ENCODE measurements at regions not wholly inside any gene's neighbourhood (a gene's known extent, or its start where the extent isn't known, plus 50 kb on each side); places are given as distances from the start of the nearest gene placed in this dataset.
"Not testable (repeated sequence)": the region's sequence is repeated elsewhere in the genome, so short reads cannot be mapped to it uniquely, and the experiment has no call there.

DNA sequence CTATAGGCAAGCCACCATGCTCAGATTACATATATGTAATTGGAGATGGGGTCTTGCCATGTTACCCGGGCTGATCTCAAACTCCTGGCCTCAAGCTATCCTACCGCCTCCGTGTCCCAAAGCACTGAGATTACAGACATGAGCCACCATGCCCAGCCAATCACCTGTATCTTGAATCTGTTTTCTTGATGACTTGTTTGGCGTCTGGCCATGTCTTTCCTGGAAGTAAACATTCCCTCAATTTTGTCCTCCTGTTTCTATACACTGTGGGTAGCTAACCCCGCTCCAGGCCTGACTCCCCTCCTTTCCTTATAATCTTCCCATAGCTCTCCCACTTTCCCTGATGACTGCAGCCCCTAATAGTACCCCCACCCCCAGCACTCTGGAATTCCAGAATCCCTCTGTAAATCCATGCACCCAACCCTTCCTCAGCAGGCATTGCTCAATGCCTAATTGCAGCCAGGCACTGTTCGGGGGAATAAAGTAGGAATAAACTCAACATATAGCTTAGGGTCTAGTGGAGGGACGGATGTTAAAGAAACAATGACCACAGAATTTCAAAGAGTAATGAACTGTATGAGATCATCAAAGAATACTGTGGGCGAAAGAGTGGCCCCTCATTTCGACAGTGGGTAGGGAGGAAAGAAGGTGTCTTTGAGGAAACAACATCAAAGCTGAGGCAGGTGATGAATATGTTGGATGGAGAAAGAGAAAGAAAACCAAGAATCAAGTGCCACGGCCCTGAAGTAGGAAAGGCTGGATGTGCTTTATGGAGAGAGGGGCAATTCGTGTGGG is 161.5 kb downstream of the ADSS2 start:
- H3K4me1 Mint-ChIP-seq = no peaks in the 10 kb centered on the region
- peaks cover 0 to 4% of the 10 kb centered on the region in 2 donors for H3K36me3 Mint-ChIP-seq
- peak overlapping the region in 2 of 6 donors; percentile 11 to 62 for H3K27ac Mint-ChIP-seq
- DNase-seq (no peak), ATAC-seq (ENCODE audit: low read depth in 2 of 2) (no peak)
- no peak overlapping the region for H3K4me3 Mint-ChIP-seq
- H3K27me3 Mint-ChIP-seq = peaks cover 0 to 26% (median 11%) of the 10 kb centered on the region in 3 donors
- H3K9me3 Mint-ChIP-seq = peaks cover 0 to 8% (median 6%) of the 10 kb centered on the region in 7 donors

DNA sequence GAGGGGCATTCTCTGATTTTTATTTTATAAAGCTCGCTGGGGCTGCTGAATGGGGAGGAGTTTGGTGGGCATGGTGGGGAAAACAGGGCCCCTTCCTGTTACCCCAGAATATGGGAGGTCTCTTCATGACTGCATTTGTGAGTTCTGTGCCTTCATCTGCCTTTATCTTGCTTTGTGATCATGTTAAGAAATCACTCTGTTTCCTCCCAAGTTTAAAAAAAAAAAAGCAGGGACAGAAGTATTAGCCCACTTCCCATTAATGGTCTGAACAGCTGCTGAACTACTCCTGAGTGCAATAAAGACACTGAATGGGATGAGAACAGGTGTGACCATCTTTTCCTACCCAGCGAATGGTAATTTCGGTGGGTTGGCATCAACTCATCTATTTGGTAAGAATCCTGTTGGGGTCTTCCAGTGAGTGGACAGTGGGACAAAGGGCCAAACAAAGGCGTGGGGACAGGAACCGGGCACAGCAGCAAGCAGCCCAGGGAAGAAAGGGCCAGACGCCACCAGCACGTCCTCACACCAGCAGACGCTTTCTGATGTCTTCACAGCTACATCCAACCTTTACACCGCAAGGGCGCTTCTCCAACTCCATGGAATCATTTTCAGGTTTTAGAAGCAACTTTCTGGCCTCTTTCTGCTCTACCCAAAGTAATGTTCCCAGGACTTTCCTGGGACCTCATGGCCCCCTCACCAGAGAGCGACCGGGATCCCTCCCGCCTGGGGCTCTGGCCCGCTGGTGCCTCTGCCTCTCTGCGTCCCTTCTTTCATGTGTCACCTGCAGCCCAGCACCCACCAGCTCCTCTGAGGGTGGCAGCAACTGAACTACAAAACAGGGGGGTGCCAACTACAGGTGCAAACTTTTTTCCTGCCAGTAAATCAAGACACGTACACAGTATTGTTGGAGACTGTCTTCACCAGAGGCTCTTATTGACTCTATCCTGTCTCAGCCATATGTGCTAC is 160.2 kb downstream of the ADSS2 start:
- ATAC-seq (ENCODE audit: low read depth in 2 of 2) (no peak), DNase-seq (no peak)
- Mint-ChIP-seq H3K36me3 (peaks cover 0 to 4% of the 10 kb centered on the region in 2 donors), H3K4me1 (no peaks in the 10 kb centered on the region), H3K4me3 (no peak overlapping the region), H3K27ac (peak overlapping the region in 1 of 6 donors; percentile 60), H3K9me3 (peaks cover 0 to 8% (median 6%) of the 10 kb centered on the region in 7 donors), H3K27me3 (peaks cover 0 to 26% (median 9%) of the 10 kb centered on the region in 3 donors)

DNA sequence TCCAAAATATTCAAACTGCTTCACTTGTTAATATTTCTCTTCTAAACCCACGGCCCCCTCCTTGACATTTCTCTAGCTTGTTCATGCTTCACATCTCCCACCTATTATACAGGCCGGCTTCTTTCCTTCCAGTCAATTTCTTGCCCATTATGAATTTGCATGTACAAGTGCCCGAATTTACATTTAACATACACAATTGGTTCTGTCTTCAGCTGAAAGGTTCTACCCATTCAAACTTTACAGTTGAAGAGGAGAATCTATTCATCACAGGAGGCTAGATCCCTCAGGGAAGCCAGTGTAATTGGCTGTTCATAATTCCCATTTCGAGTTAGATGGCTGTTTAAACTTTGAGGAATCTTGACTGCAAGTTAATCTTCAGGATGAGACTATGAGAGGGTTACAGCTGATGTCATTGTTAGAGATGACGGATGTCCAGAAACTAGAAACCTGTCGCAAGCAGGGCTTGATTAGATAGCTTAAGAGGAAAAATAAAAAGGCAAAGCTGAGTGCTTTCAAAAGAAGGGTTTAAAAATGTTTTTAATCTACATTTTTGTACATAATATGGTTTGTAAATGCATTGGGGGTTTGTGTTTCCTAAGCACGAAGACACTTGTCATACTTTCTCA is 157.0 kb downstream of the ADSS2 start:
- Mint-ChIP-seq H3K9me3 (no peaks in the 10 kb centered on the region), H3K4me1 (peaks cover 9 to 19% (median 10%) of the 10 kb centered on the region in 3 donors), H3K27me3 (peaks cover 0 to 17% (median 9%) of the 10 kb centered on the region in 3 donors), H3K4me3 (no peak overlapping the region), H3K27ac (peak overlapping the region in 1 of 6 donors; percentile 35), H3K36me3 (no peaks in the 10 kb centered on the region)
- ATAC-seq (ENCODE audit: low read depth in 2 of 2) (no peak), DNase-seq (no peak)

- Mint-ChIP-seq H3K36me3 (no peaks in the 10 kb centered on the region), H3K9me3 (no peaks in the 10 kb centered on the region), H3K27me3 (peaks cover 0 to 8% (median 4%) of the 10 kb centered on the region in 3 donors), H3K27ac (peak overlapping the region in 3 of 6 donors; percentile 26 to 66 (median 51)), H3K4me1 (peaks cover 9 to 24% (median 10%) of the 10 kb centered on the region in 3 donors), H3K4me3 (no peak overlapping the region)
- DNase-seq (no peak), ATAC-seq (ENCODE audit: low read depth in 2 of 2) (no peak)
Observed at GRCh38 chr1:244296003-244296402, 155.7 kb downstream of the ADSS2 start.

- no peaks in the 10 kb centered on the region for H3K36me3 Mint-ChIP-seq
- peaks cover 0 to 8% (median 4%) of the 10 kb centered on the region in 3 donors for H3K27me3 Mint-ChIP-seq
- DNase-seq = no peak
- ATAC-seq (ENCODE audit: low read depth in 2 of 2) = no peak
- H3K27ac Mint-ChIP-seq = peak overlapping the region in 4 of 6 donors; percentile 12 to 77 (median 58)
- H3K4me1 Mint-ChIP-seq = peaks cover 9 to 27% (median 10%) of the 10 kb centered on the region in 3 donors
- H3K4me3 Mint-ChIP-seq = no peak overlapping the region
- H3K9me3 Mint-ChIP-seq = no peaks in the 10 kb centered on the region
Observed at GRCh38 chr1:244296447-244296846, 155.3 kb downstream of the ADSS2 start.

DNA sequence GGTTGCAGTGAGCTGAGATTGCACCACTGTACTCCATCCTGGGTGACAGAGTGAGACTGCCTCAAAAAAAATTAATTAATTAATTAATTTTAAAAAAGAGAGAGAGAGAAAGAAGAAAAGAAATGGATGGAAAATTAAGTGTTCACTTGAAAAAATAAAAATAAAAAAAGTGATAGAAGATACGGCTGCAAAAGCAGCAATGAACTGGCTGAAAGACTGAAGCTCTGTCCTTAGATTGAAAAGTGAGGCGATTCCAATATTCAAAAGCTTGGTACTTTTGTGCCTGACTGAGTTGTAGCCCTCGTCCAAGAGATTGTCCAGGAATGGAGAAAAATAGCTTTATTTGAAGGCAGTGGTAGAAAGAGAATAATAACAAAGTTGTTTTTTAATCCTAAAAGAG is 154.6 kb downstream of the ADSS2 start:
- no peak for ATAC-seq (ENCODE audit: low read depth in 2 of 2)
- H3K4me1 Mint-ChIP-seq = peaks cover 9 to 27% (median 10%) of the 10 kb centered on the region in 3 donors

GRCh38 chr1:244297616-244298015 is 154.1 kb downstream of the ADSS2 start:
- no peaks in the 10 kb centered on the region for H3K9me3 Mint-ChIP-seq
- DNase-seq (no peak), ATAC-seq (ENCODE audit: low read depth in 2 of 2) (no peak)
- H3K27ac Mint-ChIP-seq = peak overlapping the region in 1 of 6 donors; percentile 23
- peaks cover 9 to 27% (median 10%) of the 10 kb centered on the region in 3 donors for H3K4me1 Mint-ChIP-seq
- H3K4me3 Mint-ChIP-seq = peak overlapping the region in 5 of 8 donors; percentile 30 to 73 (median 50)
- peaks cover 0 to 1% (median 0%) of the 10 kb centered on the region in 3 donors for H3K27me3 Mint-ChIP-seq
- H3K36me3 Mint-ChIP-seq = no peaks in the 10 kb centered on the region

More for the DNA sequence above, 154.6 kb downstream of the ADSS2 start:
- Mint-ChIP-seq H3K27ac (peak overlapping the region in 2 of 6 donors; percentile 10 to 69), H3K27me3 (peaks cover 0 to 4% (median 0%) of the 10 kb centered on the region in 3 donors), H3K9me3 (no peaks in the 10 kb centered on the region), H3K36me3 (no peaks in the 10 kb centered on the region), H3K4me3 (peak overlapping the region in 1 of 8 donors; percentile 12)
- DNase-seq = no peak

DNA sequence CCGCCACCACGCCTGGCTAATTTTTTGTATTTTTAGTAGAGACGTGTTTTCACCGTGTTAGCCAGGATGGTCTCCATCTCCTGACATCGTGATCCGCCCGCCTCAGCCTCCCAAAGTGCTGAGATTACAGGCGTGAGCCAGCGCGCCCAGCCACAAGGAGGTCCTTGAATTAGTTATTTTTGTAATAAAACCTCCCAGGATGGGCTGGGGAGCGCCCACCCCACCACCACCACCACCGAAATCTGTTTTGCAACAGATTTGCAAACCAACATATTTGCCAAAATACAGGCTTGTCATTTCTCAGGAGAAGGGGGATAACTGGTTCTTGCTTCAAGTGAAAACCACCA is 151.7 kb downstream of the ADSS2 start:
- not testable (repeated sequence) for H3K27me3 Mint-ChIP-seq; H3K36me3 Mint-ChIP-seq; DNase-seq; ATAC-seq (ENCODE audit: low read depth in 2 of 2); H3K9me3 Mint-ChIP-seq
- peak overlapping the region in 7 of 8 donors; percentile 73 to 98 (median 94) for H3K4me3 Mint-ChIP-seq
- peaks cover 10 to 27% (median 14%) of the 10 kb centered on the region in 3 donors for H3K4me1 Mint-ChIP-seq
- peak overlapping the region in 5 of 6 donors; percentile 88 to 99 (median 93) for H3K27ac Mint-ChIP-seq

GRCh38 chr1:244301595-244302130 is 150.0 kb downstream of the ADSS2 start:
- peaks cover 10 to 27% (median 14%) of the 10 kb centered on the region in 3 donors for H3K4me1 Mint-ChIP-seq
- DNase-seq = no peak
- H3K4me3 Mint-ChIP-seq = peak overlapping the region in 3 of 8 donors; percentile 13 to 69 (median 37)
- H3K27me3 Mint-ChIP-seq = no peaks in the 10 kb centered on the region
- no peaks in the 10 kb centered on the region for H3K9me3 Mint-ChIP-seq
- H3K36me3 Mint-ChIP-seq = no peaks in the 10 kb centered on the region
- H3K27ac Mint-ChIP-seq = peak overlapping the region in 1 of 6 donors; percentile 76
- ATAC-seq (ENCODE audit: low read depth in 2 of 2) = no peak

DNA sequence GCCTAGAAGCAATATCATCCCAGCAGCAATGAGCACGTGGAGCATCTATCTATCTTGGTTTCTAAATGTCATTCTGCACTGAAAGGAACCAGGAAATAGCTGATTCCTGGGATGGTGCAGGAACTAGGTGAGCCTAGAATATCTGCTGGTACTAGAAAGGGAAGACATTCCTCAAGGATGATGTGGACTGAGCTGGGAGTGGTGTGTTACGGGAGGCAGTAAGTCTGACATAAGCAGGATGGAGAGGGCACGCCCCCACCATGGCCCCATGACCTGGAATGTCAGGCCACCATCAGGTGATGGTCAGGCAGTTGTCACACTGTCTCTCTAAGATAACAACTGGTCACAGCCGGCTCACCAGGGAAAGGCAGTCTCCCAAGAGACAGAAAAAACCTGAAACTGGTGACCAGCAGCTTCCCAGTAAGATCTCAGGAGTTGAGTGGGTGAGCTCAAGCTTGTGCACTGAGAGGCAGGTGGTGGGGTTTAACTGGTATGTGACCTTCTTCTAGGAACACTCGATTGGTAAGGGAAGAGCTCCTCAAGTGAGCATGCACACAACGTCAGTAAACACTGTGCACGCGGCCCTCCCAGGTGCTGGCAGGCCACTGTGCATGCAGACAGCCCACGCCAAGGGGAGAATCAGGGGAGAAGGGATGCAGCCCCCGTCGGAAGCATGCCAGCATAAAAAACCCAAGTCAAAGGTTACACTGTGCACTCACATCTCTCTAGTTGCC is 148.7 kb downstream of the ADSS2 start:
- Mint-ChIP-seq H3K36me3 (peaks cover 0 to 9% of the 10 kb centered on the region in 2 donors), H3K9me3 (peaks cover 0 to 1% (median 0%) of the 10 kb centered on the region in 7 donors), H3K4me1 (peaks cover 10 to 22% (median 12%) of the 10 kb centered on the region in 3 donors), H3K4me3 (no peak overlapping the region), H3K27me3 (no peaks in the 10 kb centered on the region), H3K27ac (peak overlapping the region in 1 of 6 donors; percentile 42)
- DNase-seq (no peak), ATAC-seq (ENCODE audit: low read depth in 2 of 2) (no peak)

DNA sequence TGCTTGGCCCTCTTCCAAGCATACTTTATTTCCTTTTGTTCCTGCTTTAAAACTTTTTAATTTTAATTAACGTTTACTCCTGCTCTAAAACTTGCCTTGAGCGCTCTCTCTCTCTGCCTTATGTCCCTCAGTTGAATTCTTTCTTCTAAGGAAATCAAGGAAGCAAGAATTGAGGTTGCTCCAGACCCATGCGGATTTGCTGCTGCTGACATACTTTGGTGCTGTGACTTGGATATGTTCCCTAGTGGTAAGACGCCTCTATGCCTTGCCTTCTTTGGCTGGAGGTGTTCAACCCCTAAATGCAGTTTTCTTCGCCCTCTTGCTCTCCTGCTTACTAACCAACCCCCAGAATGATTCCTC is 148.1 kb downstream of the ADSS2 start:
- Mint-ChIP-seq H3K4me3 (no peak overlapping the region), H3K36me3 (peaks cover 0 to 10% of the 10 kb centered on the region in 2 donors), H3K27me3 (no peaks in the 10 kb centered on the region), H3K4me1 (peaks cover 10 to 19% (median 10%) of the 10 kb centered on the region in 3 donors), H3K27ac (peak overlapping the region in 1 of 6 donors; percentile 72), H3K9me3 (peaks cover 0 to 1% (median 0%) of the 10 kb centered on the region in 7 donors)
- no peak for ATAC-seq (ENCODE audit: low read depth in 2 of 2)
- no peak for DNase-seq

DNA sequence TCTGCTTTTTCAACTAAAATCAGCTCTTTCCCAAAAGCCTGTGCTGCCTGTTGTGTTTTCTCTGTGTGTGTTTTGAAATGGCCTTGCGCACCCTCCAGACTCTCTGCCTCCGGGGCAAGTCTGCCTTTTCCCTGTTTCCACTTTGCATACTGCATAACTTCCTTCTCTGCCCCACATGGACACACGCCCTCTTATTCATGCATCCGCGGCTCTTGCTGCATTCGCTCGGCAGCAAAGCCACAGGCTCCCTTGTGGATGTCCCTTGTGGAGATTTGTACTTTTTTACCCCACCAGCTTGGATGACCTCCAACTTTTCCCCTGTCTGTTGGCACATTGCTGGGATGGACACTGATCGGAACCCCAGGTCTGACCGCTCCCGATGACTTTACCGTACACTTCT is 147.6 kb downstream of the ADSS2 start:
- peaks cover 0 to 10% of the 10 kb centered on the region in 2 donors for H3K36me3 Mint-ChIP-seq
- H3K27me3 Mint-ChIP-seq = no peaks in the 10 kb centered on the region
- peaks cover 0 to 5% (median 0%) of the 10 kb centered on the region in 7 donors for H3K9me3 Mint-ChIP-seq
- DNase-seq (no peak), ATAC-seq (ENCODE audit: low read depth in 2 of 2) (no peak)
- H3K4me1 Mint-ChIP-seq = peaks cover 5 to 14% (median 9%) of the 10 kb centered on the region in 3 donors
- peak overlapping the region in 2 of 6 donors; percentile 18 to 36 for H3K27ac Mint-ChIP-seq
- H3K4me3 Mint-ChIP-seq = no peak overlapping the region

Data from naive B cell (primary cell).